HPDE6-E6E7 (cell line): ENCODE measurements at regions not wholly inside any gene's neighbourhood (a gene's known extent, or its start where the extent isn't known, plus 50 kb on each side); places are given as distances from the start of the nearest gene placed in this dataset.

Experiments
- DNase-seq: peaks from one replicate; pipeline ENCODE4 v3.0.0; 2011; ENCODE audit warnings: missing footprints; ENCODE audit errors: extremely low spot score

- no peak for DNase-seq
These were observed 110.4 kb upstream of the VRK2 start for GRCh38 chr2:57936216-57936615.

- DNase-seq: no peak
These were observed 109.2 kb upstream of the VRK2 start for GRCh38 chr2:57937456-57937855.

- DNase-seq: no peak
These were observed 104.8 kb upstream of the VRK2 start for GRCh38 chr2:57941816-57942215.

- DNase-seq: no peak
These were observed 103.3 kb upstream of the VRK2 start for GRCh38 chr2:57943315-57943714.

DNA sequence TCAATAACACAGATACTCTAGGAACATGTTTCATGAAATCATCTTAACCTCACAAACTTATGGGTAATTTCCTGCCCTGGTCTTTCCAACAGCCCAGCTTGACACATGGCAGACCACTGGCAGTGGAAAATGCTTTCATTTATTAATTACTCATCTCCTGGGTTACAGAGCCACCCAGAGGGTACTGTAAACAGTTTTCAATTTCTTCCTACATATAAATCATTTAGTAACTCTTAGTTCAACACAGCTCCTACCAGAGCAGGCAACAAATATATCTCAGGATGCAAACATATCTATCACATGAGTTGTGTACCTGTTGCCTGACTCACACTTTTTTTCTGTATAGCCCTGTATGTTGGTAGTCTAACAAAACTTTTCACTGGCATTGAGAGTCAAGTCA, 99.2 kb upstream of the VRK2 start:
- DNase-seq: no peak

- no peak for DNase-seq
These were observed 92.6 kb upstream of the VRK2 start for GRCh38 chr2:57954020-57954419.

- DNase-seq: no peak
These were observed 89.4 kb upstream of the VRK2 start for GRCh38 chr2:57957238-57957637.

DNA sequence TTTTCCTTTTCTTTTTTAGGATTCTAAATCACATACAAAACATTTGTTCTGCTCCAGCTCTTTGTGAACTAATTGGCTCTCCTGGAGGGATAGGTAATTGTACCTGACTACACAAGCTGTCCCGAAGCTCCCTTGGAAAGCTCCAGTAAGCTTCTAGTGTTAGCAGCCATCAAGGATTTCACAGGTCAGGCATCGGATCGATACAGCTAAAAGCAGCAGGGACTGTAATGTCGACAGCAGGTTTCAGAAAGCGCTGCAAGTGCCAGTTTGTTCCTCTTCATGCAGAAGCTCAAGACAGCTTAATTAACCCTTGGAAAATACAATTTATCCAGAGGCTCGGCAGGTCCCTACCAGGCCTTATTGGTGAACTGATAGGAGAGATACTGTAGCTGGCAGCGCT, 87.2 kb upstream of the VRK2 start:
- no peak for DNase-seq

GRCh38 chr2:57962861-57963260, 83.7 kb upstream of the VRK2 start:
- DNase-seq: no peak

DNA sequence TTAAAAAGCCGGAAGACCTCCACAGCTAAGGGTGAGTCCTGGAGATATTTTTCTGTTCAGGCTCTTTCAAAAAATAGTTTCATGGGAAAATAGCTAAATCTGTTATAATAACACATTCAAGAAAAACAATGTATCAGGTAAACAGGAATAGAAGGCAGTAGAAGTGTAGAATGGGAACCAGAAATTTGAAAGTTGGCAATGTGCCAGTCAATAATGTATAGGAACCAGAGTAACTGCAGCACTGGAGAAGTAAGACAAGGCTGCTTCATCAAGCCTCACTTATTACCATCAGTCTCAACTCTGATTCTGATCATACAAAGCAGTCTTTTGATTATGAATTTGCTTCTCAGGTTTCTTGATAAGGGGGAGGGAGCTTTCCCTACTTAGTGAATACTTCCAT, 81.4 kb upstream of the VRK2 start:
- DNase-seq: no peak

DNA sequence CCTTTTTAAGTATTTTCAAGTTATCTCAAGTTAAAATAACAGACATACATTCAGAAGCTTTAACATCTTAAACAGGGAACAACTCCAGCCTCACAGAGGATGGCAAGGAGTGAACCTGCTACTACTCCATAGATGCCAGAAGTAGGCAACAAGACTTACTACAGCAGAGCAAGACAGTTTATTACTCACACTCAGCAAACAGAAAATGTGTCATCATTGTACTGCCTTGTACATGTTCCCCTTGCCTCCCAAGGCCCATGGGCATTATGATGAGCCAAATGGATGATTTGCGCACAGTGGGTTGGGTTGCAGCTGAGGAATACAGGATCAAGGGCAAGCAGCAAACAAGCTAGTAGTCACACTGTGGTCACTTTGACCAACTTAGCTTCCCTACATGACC, 80.6 kb upstream of the VRK2 start:
- no peak for DNase-seq

GRCh38 chr2:57973621-57974186, 72.9 kb upstream of the VRK2 start:
- no peak for DNase-seq

DNA sequence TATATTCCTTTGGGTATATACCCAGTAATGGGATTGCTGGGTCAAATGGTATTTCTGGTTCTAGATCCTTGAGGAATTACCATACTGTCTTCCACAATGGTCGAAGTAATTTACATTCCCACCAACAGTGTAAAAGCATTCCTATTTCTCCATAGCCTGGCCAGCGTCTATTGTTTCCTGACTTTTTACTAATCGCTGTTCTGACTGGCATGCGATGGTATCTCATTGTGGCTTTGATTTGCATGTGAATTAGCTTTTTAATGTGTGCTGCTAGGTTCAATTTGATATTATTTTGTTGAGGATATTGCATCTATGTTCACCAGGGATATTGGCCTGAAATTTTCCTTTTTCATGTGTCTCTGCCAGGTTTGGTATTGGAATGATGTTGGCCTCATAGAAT, 67.4 kb upstream of the VRK2 start:
- DNase-seq: no peak

GRCh38 chr2:57981083-57981768, 65.4 kb upstream of the VRK2 start:
- DNase-seq: no peak

- DNase-seq: no peak
These were observed 58.6 kb upstream of the VRK2 start for GRCh38 chr2:57987835-57988573.

DNA sequence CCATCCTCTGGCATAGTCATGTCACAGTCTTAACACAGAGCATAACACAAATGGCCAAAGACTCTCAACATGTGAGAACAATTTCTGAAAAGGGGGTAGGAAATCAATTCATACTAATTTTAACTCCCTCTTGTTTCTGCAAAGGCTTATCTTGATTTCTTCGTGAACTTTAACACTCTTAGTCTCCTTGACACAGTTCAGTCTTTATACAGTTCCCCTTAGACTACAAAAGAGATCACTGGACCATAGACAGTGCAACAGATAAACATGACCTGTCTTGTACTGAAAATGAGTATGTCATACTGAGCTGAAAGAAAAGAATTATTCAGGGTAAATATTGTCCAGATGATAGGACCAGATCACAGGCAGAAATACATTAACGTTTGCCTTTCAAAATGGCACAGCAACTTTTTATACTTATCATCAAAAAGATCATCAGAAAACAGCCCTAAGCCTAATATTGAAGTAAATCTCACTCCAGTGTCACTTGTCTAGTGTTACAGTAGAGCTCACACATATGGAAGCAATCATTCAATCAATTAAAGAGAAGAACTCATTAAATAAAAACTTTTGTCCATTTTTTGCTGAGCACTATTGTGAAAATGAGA, 56.4 kb upstream of the VRK2 start:
- DNase-seq: no peak
